Gastrocnemius medialis (tissue), 4 donors: ENCODE measurements at regions not wholly inside any gene's neighbourhood (a gene's known extent, or its start where the extent isn't known, plus 50 kb on each side); places are given as distances from the start of the nearest gene placed in this dataset.

ENCODE experiments used
- ATAC-seq, 2 donors: fragments of 150-250 bp; one replicate each; pipeline ENCODE4 v1.9.1; 2016
- DNase-seq, 2 donors: peaks; one replicate each; pipeline ENCODE4 v3.0.0-alpha.2; 2019
- H3K27ac ChIP-seq, 4 donors: fragments of 200-600 bp; sonication (generic); 1 replicate in 1 of 4; 2 replicates in 3 of 4; pipeline ENCODE4 v1.5.1; 2016 to 2018; ENCODE audit warnings: mild to moderate bottlenecking in 2 of 4, moderate library complexity in 1 of 4
- H3K27me3 ChIP-seq, 3 donors: fragments of 200-600 bp; sonication (generic) in 2 of 3; 1 replicate in 1 of 3; 2 replicates in 2 of 3; pipeline versions ENCODE4 v1.5.1 to v1.6.0; 2016 to 2019; ENCODE audit warnings: mild to moderate bottlenecking in 1 of 3, moderate library complexity in 1 of 3
- H3K36me3 ChIP-seq, 2 donors: fragments of 200-600 bp; sonication (generic) in 1 of 2; one replicate each; pipeline ENCODE4 v1.5.1; 2017 to 2018
- H3K4me1 ChIP-seq, 2 donors: fragments of 200-600 bp; sonication (generic) in 1 of 2; one replicate each; pipeline ENCODE4 v1.5.1; 2016 to 2017; ENCODE audit warnings: mild to moderate bottlenecking in 2 of 2
- H3K4me3 ChIP-seq, 4 donors: fragments of 200-600 bp; sonication (generic) in 3 of 4; 1 replicate in 1 of 4; 2 replicates in 3 of 4; pipeline ENCODE4 v1.5.1; 2016 to 2019; ENCODE audit warnings: mild to moderate bottlenecking in 2 of 4
- H3K9me3 ChIP-seq, 3 donors: fragments of 200-600 bp; sonication (generic) in 2 of 3; 1 replicate in 1 of 3; 2 replicates in 2 of 3; pipeline ENCODE4 v1.5.1; 2016 to 2019
- POLR2A ChIP-seq, 2 donors: fragments of 450-650 bp; IDR thresholded peaks; one replicate each; pipeline ENCODE4 v1.6.1; 2017; ENCODE audit warnings: antibody characterized with exemption in 2 of 2, mild to moderate bottlenecking in 2 of 2, moderate library complexity in 2 of 2
- in situ Hi-C, 4 donors: fragments of 200-750 bp; cut with MboI; loops; one replicate each; pipeline versions ENCODE4 v1.15.0 to v1.8.0; 2017; ENCODE audit warnings: low sequenced_read_pairs in 4 of 4
- intact Hi-C: fragments of 100-400 bp; cut with DNase I; formaldehyde crosslinking; loops from one replicate; pipeline ENCODE4 v1.15.1; 2023; ENCODE audit warnings: low total_unique reads
- TF ChIP-seq, protein P1 (sequence below), 5 experiments: fragments of 450-650 bp in 3 of 5; fragments of 200-600 bp in 2 of 5; sonication (generic) in 2 of 5; IDR thresholded peaks in 4 of 5; conservative IDR thresholded peaks in 1 of 5; 1 replicate in 4 of 5; 2 replicates in 1 of 5; pipeline ENCODE4 v1.5.1; 2016 to 2019; ENCODE audit warnings: antibody characterized with exemption in 5 of 5, mild to moderate bottlenecking in 3 of 5, moderate library complexity in 3 of 5

DNA sequence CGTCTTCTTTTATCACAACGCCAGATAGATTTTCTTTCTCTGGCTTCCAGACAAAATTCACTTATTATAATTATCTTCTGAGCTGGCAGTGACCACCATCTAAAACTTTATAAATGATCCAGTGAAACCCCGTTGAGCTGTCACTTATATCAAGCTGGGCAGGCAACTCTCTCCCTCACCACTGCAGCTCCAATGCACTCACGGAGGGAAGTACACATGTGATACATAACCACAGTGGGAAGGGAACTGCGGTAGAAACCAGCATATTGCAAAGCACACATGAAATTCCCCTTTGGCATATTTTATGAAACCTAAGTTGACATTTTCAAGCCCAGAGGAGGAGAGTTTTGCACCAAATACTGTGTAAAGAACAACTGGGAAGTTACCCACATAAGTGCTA lies 536.9 kb downstream of the HACE1 start:
- intact Hi-C loops (no loop called here), in situ Hi-C loops (no loop called here)
- no peaks in the 10 kb centered on the region for H3K9me3 ChIP-seq
- no peak overlapping the region for H3K27ac ChIP-seq
- H3K27me3 ChIP-seq = no peaks in the 10 kb centered on the region
- no peaks in the 10 kb centered on the region for H3K36me3 ChIP-seq
- no peak for TF ChIP-seq POLR2A (IDR thresholded peaks at IDR 0.05)
- TF ChIP-seq, protein P1, sequence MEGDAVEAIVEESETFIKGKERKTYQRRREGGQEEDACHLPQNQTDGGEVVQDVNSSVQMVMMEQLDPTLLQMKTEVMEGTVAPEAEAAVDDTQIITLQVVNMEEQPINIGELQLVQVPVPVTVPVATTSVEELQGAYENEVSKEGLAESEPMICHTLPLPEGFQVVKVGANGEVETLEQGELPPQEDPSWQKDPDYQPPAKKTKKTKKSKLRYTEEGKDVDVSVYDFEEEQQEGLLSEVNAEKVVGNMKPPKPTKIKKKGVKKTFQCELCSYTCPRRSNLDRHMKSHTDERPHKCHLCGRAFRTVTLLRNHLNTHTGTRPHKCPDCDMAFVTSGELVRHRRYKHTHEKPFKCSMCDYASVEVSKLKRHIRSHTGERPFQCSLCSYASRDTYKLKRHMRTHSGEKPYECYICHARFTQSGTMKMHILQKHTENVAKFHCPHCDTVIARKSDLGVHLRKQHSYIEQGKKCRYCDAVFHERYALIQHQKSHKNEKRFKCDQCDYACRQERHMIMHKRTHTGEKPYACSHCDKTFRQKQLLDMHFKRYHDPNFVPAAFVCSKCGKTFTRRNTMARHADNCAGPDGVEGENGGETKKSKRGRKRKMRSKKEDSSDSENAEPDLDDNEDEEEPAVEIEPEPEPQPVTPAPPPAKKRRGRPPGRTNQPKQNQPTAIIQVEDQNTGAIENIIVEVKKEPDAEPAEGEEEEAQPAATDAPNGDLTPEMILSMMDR (IDR thresholded peaks at IDR 0.05 in 4 of 5, conservative IDR thresholded peaks at IDR 0.05 in 1 of 5) = no peak
- no peak for DNase-seq
- no peak overlapping the region for H3K4me3 ChIP-seq
- H3K4me1 ChIP-seq = no peaks in the 10 kb centered on the region
- ATAC-seq = no peak

DNA sequence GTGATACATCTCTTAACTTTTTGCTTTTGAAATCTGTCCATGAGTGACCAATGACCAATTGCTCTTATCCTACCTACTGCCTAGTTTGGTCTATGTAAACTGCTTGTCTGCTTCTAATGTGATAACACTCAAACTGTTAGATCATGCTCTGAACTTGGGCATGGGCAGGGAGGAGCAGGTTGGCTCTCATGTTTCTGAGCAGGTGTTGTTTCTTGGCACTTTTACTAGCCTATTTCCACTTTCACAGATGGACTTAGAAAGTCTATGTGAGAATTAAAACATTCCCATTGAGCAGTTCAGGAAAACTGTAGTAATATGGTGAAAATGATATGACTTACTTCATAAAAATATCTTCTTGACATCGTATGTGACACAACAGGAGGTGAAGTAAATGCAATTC lies 538.4 kb downstream of the HACE1 start:
- in situ Hi-C loops = no loop called here
- H3K27ac ChIP-seq = no peak overlapping the region
- H3K4me3 ChIP-seq = no peak overlapping the region
- intact Hi-C loops = no loop called here
- no peaks in the 10 kb centered on the region for H3K27me3 ChIP-seq
- ATAC-seq (no peak), DNase-seq (no peak)
- H3K9me3 ChIP-seq = no peaks in the 10 kb centered on the region
- no peak for TF ChIP-seq POLR2A (IDR thresholded peaks at IDR 0.05)
- TF ChIP-seq, protein P1 (IDR thresholded peaks at IDR 0.05 in 4 of 5, conservative IDR thresholded peaks at IDR 0.05 in 1 of 5) = no peak
- H3K4me1 ChIP-seq = no peaks in the 10 kb centered on the region
- no peaks in the 10 kb centered on the region for H3K36me3 ChIP-seq

DNA sequence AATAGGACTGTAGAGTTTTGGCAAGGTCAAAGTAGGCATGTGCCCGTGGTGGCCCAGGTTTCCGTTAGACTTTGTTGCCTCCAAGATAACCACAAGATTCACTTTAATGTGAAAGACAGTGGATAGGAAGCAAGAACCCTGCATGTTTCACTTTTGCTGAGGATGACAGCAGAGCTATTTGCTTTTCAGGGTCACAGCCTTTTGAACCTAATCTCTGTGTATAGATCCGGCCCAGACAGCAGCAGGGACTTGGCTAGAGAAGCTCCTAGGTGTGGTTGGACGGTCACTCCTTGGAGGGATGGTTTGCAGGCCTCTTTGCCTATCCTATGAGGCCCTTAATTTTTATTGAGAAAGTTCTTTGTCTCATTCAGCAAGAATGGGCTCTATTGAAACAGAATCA lies 538.8 kb downstream of the HACE1 start:
- intact Hi-C loops = no loop called here

DNA sequence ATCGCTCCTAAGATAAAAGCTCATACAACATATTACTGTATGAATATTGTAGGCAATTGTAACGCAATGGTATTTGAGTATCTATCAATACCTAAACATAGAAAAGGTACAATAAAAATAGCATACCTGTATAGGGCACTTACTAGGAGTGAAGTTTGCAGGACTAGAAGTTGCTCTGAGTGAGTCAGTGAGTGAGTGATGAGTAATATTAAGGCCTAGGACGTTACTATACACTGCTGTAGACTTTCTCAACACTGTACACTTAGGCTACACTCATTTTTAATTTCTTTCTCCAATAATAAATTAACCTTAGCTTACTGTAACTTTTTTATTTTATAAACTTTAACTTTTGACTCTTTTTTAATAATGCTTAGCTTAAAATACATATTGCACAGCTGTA lies 546.9 kb downstream of the HACE1 start:
- H3K27ac ChIP-seq = no peak overlapping the region
- intact Hi-C loops (no loop called here), in situ Hi-C loops (no loop called here)

More for the DNA sequence above, 538.8 kb downstream of the HACE1 start:
- Histone ChIP-seq H3K36me3 (no peaks in the 10 kb centered on the region), H3K4me3 (no peak overlapping the region), H3K27ac (no peak overlapping the region), H3K4me1 (no peaks in the 10 kb centered on the region), H3K27me3 (no peaks in the 10 kb centered on the region), H3K9me3 (no peaks in the 10 kb centered on the region)
- ATAC-seq (no peak), DNase-seq (no peak)
- in situ Hi-C loops = no loop called here
- TF ChIP-seq, protein P1 (IDR thresholded peaks at IDR 0.05 in 4 of 5, conservative IDR thresholded peaks at IDR 0.05 in 1 of 5) = no peak
- no peak for TF ChIP-seq POLR2A (IDR thresholded peaks at IDR 0.05)

DNA sequence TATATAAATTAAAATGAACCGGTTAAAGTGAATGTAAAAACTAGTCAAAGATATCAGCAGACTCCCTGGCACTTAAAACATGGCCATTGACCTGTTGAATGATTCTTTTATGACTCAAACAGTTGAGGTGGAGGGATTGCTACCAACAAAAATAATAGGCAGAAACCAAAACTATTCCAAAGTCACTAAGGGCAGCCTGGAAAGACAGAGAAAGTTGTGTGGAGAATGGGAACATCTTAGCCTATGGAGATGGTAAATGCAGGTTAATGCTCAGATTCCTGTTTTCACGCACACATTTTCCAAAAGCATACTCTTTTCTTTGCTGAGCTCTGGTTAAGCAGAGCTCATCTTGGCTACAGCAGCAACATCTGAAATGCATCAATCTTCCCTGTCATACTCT lies 553.5 kb downstream of the HACE1 start:
- no peaks in the 10 kb centered on the region for H3K27me3 ChIP-seq
- no peaks in the 10 kb centered on the region for H3K9me3 ChIP-seq
- in situ Hi-C loops = no loop called here

More for the DNA sequence above, 546.9 kb downstream of the HACE1 start:
- DNase-seq (no peak), ATAC-seq (no peak)
- H3K4me3 ChIP-seq = no peak overlapping the region
- TF ChIP-seq, protein P1 (IDR thresholded peaks at IDR 0.05 in 4 of 5, conservative IDR thresholded peaks at IDR 0.05 in 1 of 5) = no peak
- no peak for TF ChIP-seq POLR2A (IDR thresholded peaks at IDR 0.05)
- H3K9me3 ChIP-seq = no peaks in the 10 kb centered on the region
- no peaks in the 10 kb centered on the region for H3K27me3 ChIP-seq
- H3K36me3 ChIP-seq = no peaks in the 10 kb centered on the region
- no peaks in the 10 kb centered on the region for H3K4me1 ChIP-seq

More for the DNA sequence above, 553.5 kb downstream of the HACE1 start:
- H3K36me3 ChIP-seq = no peaks in the 10 kb centered on the region
- no peak overlapping the region for H3K4me3 ChIP-seq
- TF ChIP-seq, protein P1 (IDR thresholded peaks at IDR 0.05 in 4 of 5, conservative IDR thresholded peaks at IDR 0.05 in 1 of 5) = no peak
- no peaks in the 10 kb centered on the region for H3K4me1 ChIP-seq
- intact Hi-C loops = no loop called here
- ATAC-seq (no peak), DNase-seq (no peak)
- no peak overlapping the region for H3K27ac ChIP-seq
